ENCODE measurements at regions not wholly inside any gene's neighbourhood (a gene's known extent, or its start where the extent isn't known, plus 50 kb on each side); places are given as distances from the start of the nearest gene placed in this dataset.

DNA sequence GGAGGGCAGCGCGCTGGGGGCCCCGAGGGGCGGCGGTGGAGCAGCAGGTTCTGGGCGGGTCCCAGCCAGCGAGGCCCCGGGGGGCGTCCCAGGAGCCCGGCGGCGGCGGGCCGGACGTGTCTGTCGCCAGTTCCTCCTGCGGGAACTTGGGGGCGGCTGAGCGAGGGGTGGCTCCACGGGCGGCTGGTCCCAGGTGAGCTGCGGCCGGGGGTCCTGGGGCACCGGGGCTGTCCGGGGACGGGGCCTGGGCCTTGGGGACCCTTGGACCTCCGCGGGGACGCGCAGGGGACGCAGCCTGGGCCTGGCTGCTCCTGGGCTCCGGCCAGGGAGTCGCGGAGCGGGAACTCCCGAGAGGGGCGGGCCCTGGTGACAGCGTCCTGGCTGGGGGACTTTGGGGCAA, 54.2 kb upstream of the ZNF267 start:
- Histone ChIP-seq H3K79me2 (replicated peaks; ENCODE audit: insufficient read depth) (no peaks in the 10 kb centered on the region), H4K20me1 (replicated peaks; ENCODE audit: insufficient read depth) (no peaks in the 10 kb centered on the region), H3K4me3 (no peak overlapping the region), H2AFZ (no peak overlapping the region), H3K36me3 (ENCODE audit: insufficient read depth) (peaks cover 3% of the 10 kb centered on the region; the same call in 1 of the 2 replicates), H3K4me1 (ENCODE audit: insufficient read depth) (no peaks in the 10 kb centered on the region), H3K27me3 (ENCODE audit: insufficient read depth) (no peaks in the 10 kb centered on the region), H3K27ac (ENCODE audit: low read depth) (no peak overlapping the region), H3K4me2 (no peak overlapping the region), H3F3A (replicated peaks; ENCODE audit: low read depth) (no peaks in the 10 kb centered on the region), H3K9me2 (ENCODE audit: insufficient read depth) (no peaks in the 10 kb centered on the region)
- TF ChIP-seq ZNF114 (CRISPR knock-in tag; IDR thresholded peaks at IDR 0.05) (no peak), EZH2phosphoT487 (IDR thresholded peaks at IDR 0.05; ENCODE audit: unreplicated experiment) (no peak), POLR2AphosphoS5 (IDR thresholded peaks at IDR 0.05; ENCODE audit: low read depth) (no peak), NANOG (IDR thresholded peaks at IDR 0.05; ENCODE audit: borderline replicate concordance) (no peak), EZH2 (IDR thresholded peaks at IDR 0.05; ENCODE audit: low read depth, unreplicated experiment) (no peak), STAT1 (IDR thresholded peaks at IDR 0.05; ENCODE audit: unreplicated experiment) (no peak), CREB1 (CRISPR knock-in tag; IDR thresholded peaks at IDR 0.05; ENCODE audit: low read depth) (no peak), JUNB (IDR thresholded peaks at IDR 0.05; ENCODE audit: unreplicated experiment) (no peak), ZNF331 (CRISPR knock-in tag; IDR thresholded peaks at IDR 0.05; ENCODE audit: low read depth) (no peak)
- TF ChIP-seq, protein P1, sequence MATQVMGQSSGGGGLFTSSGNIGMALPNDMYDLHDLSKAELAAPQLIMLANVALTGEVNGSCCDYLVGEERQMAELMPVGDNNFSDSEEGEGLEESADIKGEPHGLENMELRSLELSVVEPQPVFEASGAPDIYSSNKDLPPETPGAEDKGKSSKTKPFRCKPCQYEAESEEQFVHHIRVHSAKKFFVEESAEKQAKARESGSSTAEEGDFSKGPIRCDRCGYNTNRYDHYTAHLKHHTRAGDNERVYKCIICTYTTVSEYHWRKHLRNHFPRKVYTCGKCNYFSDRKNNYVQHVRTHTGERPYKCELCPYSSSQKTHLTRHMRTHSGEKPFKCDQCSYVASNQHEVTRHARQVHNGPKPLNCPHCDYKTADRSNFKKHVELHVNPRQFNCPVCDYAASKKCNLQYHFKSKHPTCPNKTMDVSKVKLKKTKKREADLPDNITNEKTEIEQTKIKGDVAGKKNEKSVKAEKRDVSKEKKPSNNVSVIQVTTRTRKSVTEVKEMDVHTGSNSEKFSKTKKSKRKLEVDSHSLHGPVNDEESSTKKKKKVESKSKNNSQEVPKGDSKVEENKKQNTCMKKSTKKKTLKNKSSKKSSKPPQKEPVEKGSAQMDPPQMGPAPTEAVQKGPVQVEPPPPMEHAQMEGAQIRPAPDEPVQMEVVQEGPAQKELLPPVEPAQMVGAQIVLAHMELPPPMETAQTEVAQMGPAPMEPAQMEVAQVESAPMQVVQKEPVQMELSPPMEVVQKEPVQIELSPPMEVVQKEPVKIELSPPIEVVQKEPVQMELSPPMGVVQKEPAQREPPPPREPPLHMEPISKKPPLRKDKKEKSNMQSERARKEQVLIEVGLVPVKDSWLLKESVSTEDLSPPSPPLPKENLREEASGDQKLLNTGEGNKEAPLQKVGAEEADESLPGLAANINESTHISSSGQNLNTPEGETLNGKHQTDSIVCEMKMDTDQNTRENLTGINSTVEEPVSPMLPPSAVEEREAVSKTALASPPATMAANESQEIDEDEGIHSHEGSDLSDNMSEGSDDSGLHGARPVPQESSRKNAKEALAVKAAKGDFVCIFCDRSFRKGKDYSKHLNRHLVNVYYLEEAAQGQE (IDR thresholded peaks at IDR 0.05; ENCODE audit: unreplicated experiment), result no peak
- TF ChIP-seq, protein P2, sequence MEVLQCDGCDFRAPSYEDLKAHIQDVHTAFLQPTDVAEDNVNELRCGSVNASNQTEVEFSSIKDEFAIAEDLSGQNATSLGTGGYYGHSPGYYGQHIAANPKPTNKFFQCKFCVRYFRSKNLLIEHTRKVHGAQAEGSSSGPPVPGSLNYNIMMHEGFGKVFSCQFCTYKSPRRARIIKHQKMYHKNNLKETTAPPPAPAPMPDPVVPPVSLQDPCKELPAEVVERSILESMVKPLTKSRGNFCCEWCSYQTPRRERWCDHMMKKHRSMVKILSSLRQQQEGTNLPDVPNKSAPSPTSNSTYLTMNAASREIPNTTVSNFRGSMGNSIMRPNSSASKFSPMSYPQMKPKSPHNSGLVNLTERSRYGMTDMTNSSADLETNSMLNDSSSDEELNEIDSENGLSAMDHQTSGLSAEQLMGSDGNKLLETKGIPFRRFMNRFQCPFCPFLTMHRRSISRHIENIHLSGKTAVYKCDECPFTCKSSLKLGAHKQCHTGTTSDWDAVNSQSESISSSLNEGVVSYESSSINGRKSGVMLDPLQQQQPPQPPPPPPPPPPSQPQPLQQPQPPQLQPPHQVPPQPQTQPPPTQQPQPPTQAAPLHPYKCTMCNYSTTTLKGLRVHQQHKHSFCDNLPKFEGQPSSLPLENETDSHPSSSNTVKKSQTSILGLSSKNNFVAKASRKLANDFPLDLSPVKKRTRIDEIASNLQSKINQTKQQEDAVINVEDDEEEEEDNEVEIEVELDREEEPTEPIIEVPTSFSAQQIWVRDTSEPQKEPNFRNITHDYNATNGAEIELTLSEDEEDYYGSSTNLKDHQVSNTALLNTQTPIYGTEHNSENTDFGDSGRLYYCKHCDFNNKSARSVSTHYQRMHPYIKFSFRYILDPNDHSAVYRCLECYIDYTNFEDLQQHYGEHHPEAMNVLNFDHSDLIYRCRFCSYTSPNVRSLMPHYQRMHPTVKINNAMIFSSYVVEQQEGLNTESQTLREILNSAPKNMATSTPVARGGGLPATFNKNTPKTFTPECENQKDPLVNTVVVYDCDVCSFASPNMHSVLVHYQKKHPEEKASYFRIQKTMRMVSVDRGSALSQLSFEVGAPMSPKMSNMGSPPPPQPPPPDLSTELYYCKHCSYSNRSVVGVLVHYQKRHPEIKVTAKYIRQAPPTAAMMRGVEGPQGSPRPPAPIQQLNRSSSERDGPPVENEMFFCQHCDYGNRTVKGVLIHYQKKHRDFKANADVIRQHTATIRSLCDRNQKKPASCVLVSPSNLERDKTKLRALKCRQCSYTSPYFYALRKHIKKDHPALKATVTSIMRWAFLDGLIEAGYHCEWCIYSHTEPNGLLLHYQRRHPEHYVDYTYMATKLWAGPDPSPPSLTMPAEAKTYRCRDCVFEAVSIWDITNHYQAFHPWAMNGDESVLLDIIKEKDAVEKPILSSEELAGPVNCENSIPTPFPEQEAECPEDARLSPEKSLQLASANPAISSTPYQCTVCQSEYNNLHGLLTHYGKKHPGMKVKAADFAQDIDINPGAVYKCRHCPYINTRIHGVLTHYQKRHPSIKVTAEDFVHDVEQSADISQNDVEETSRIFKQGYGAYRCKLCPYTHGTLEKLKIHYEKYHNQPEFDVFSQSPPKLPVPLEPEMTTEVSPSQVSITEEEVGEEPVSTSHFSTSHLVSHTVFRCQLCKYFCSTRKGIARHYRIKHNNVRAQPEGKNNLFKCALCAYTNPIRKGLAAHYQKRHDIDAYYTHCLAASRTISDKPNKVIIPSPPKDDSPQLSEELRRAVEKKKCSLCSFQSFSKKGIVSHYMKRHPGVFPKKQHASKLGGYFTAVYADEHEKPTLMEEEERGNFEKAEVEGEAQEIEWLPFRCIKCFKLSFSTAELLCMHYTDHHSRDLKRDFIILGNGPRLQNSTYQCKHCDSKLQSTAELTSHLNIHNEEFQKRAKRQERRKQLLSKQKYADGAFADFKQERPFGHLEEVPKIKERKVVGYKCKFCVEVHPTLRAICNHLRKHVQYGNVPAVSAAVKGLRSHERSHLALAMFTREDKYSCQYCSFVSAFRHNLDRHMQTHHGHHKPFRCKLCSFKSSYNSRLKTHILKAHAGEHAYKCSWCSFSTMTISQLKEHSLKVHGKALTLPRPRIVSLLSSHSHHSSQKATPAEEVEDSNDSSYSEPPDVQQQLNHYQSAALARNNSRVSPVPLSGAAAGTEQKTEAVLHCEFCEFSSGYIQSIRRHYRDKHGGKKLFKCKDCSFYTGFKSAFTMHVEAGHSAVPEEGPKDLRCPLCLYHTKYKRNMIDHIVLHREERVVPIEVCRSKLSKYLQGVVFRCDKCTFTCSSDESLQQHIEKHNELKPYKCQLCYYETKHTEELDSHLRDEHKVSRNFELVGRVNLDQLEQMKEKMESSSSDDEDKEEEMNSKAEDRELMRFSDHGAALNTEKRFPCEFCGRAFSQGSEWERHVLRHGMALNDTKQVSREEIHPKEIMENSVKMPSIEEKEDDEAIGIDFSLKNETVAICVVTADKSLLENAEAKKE (CRISPR knock-in tag; IDR thresholded peaks at IDR 0.05), result no peak
- TF ChIP-seq, protein P3, sequence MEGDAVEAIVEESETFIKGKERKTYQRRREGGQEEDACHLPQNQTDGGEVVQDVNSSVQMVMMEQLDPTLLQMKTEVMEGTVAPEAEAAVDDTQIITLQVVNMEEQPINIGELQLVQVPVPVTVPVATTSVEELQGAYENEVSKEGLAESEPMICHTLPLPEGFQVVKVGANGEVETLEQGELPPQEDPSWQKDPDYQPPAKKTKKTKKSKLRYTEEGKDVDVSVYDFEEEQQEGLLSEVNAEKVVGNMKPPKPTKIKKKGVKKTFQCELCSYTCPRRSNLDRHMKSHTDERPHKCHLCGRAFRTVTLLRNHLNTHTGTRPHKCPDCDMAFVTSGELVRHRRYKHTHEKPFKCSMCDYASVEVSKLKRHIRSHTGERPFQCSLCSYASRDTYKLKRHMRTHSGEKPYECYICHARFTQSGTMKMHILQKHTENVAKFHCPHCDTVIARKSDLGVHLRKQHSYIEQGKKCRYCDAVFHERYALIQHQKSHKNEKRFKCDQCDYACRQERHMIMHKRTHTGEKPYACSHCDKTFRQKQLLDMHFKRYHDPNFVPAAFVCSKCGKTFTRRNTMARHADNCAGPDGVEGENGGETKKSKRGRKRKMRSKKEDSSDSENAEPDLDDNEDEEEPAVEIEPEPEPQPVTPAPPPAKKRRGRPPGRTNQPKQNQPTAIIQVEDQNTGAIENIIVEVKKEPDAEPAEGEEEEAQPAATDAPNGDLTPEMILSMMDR (conservative IDR thresholded peaks at IDR 0.05; ENCODE audit: low read depth in 2 of 2), result no peak
- TF ChIP-seq, protein P4, sequence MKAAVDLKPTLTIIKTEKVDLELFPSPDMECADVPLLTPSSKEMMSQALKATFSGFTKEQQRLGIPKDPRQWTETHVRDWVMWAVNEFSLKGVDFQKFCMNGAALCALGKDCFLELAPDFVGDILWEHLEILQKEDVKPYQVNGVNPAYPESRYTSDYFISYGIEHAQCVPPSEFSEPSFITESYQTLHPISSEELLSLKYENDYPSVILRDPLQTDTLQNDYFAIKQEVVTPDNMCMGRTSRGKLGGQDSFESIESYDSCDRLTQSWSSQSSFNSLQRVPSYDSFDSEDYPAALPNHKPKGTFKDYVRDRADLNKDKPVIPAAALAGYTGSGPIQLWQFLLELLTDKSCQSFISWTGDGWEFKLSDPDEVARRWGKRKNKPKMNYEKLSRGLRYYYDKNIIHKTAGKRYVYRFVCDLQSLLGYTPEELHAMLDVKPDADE (IDR thresholded peaks at IDR 0.05), result no peak
- Mint-ChIP-seq H3K9me3 (peaks cover 75% of the 10 kb centered on the region), H3K36me3 (ENCODE audit: low read depth) (peaks cover 27% of the 10 kb centered on the region), H3K4me3 (no peak overlapping the region), H3K27me3 (ENCODE audit: insufficient read depth, low read depth, poor library complexity) (no peaks in the 10 kb centered on the region), H3K27ac (no peak overlapping the region), H3K4me1 (no peaks in the 10 kb centered on the region)
- ATAC-seq, result no peak
- DNase-seq (ENCODE audit: low spot score), result no peak
